Osteoblast (primary cell): ENCODE measurements at regions not wholly inside any gene's neighbourhood (a gene's known extent, or its start where the extent isn't known, plus 50 kb on each side); places are given as distances from the start of the nearest gene placed in this dataset.

Experiments used
- DNase-seq: peaks from one replicate; pipeline ENCODE4 v3.0.0; 2011; ENCODE audit warnings: low spot score, mixed read lengths; ENCODE audit not compliant: insufficient read length; ENCODE audit errors: missing footprints
- H2AFZ ChIP-seq: 2 replicates; pipeline ENCODE4 v1.6.0; 2011; ENCODE audit warnings: mild to moderate bottlenecking, low read length
- H3K27ac ChIP-seq: 2 replicates; pipeline ENCODE4 v1.5.1; 2011; ENCODE audit warnings: mild to moderate bottlenecking, low read depth, low read length, moderate library complexity
- H3K27me3 ChIP-seq: 2 replicates; pipeline ENCODE4 v1.6.0; 2012; ENCODE audit warnings: mild to moderate bottlenecking, control low read depth, inconsistent platforms, low read length, moderate library complexity; ENCODE audit not compliant: insufficient read depth
- H3K36me3 ChIP-seq: 2 replicates; pipeline ENCODE4 v1.5.1; 2011; ENCODE audit warnings: mild to moderate bottlenecking, low read length, control low read depth, moderate library complexity; ENCODE audit not compliant: insufficient read depth
- H3K4me1 ChIP-seq: 2 replicates; pipeline ENCODE4 v1.5.1; 2011; ENCODE audit warnings: mild to moderate bottlenecking, low read length, control low read depth, moderate library complexity; ENCODE audit not compliant: insufficient read depth
- H3K4me2 ChIP-seq: 2 replicates; pipeline ENCODE4 v1.6.0; 2011; ENCODE audit warnings: mild to moderate bottlenecking, low read length; ENCODE audit not compliant: insufficient read depth
- H3K4me3 ChIP-seq: fragments of 200-600 bp; sonication (generic); 3 replicates; pipeline ENCODE4 v1.5.1; 2012; ENCODE audit warnings: mild to moderate bottlenecking, low read length, inconsistent platforms; ENCODE audit not compliant: insufficient read depth
- H3K79me2 ChIP-seq: 2 replicates; pipeline ENCODE4 v1.6.0; 2012; ENCODE audit warnings: mild to moderate bottlenecking, low read length, control low read depth, inconsistent platforms; ENCODE audit not compliant: insufficient read depth
- H3K9me3 ChIP-seq: 2 replicates; pipeline ENCODE4 v1.5.1; 2011; ENCODE audit warnings: low read depth, low read length, control low read depth
- H4K20me1 ChIP-seq: 2 replicates; pipeline ENCODE4 v1.6.0; 2012; ENCODE audit warnings: mild to moderate bottlenecking, low read length, control low read depth; ENCODE audit not compliant: insufficient read depth
- CTCF ChIP-seq: IDR thresholded peaks from 2 replicates; pipeline ENCODE4 v1.5.1; 2011; ENCODE audit warnings: mild to moderate bottlenecking, low read depth, low read length, moderate library complexity; ENCODE audit errors: extremely low read depth

DNA sequence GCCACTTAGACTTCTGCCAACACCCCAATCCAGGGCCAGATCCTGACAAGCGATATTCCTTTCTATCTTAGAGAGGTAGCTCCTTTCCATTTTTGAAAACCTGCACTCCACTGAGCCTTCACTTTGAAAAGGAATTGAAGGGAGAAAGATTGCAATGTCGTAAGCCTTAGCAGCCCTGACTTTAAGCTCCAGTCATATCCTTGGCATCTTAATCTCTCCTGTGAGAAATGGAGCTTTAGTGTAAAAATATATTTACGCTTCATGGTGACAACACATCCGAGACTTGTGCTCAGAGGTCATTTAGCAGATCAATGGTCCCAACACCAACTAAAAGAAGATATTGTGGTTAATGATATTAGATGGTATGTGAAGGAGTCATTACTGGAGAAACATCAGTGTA is 235.8 kb upstream of the MEX3C start:
- Histone ChIP-seq H4K20me1 (no peaks in the 10 kb centered on the region), H3K4me3 (no peak overlapping the region), H3K79me2 (no peaks in the 10 kb centered on the region), H3K36me3 (no peaks in the 10 kb centered on the region), H3K4me2 (no peak overlapping the region), H3K9me3 (peaks cover 5% of the 10 kb centered on the region), H2AFZ (no peak overlapping the region), H3K4me1 (no peaks in the 10 kb centered on the region), H3K27me3 (no peaks in the 10 kb centered on the region), H3K27ac (no peak overlapping the region)
- DNase-seq: no peak
- TF ChIP-seq CTCF: no peak

DNA sequence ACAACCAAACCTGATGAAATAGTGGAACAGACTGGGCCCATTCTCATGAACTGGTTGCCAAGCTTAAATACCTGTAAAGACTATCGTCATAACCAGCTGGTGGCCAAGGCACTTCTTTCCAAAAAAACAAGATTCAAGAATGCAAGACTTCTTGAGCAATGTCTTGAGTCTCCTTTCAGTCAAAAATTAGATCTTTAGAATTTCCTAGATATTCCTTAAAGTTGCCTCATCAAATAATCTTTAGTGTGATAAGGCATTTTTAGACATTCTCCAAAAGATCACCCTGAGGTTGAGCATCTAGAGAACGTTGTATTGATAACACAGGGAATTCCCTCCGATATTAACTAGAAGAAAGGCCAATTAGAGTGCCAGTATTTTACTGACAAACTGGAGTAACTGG is 236.4 kb upstream of the MEX3C start:
- DNase-seq: no peak
- H3K79me2 ChIP-seq: no peaks in the 10 kb centered on the region
- peaks cover 5% of the 10 kb centered on the region for H3K9me3 ChIP-seq
- no peaks in the 10 kb centered on the region for H3K36me3 ChIP-seq
- no peaks in the 10 kb centered on the region for H3K27me3 ChIP-seq
- TF ChIP-seq CTCF: no peak
- no peak overlapping the region for H3K27ac ChIP-seq
- no peaks in the 10 kb centered on the region for H3K4me1 ChIP-seq
- no peak overlapping the region for H3K4me3 ChIP-seq
- H3K4me2 ChIP-seq: no peak overlapping the region
- H4K20me1 ChIP-seq: no peaks in the 10 kb centered on the region
- no peak overlapping the region for H2AFZ ChIP-seq

DNA sequence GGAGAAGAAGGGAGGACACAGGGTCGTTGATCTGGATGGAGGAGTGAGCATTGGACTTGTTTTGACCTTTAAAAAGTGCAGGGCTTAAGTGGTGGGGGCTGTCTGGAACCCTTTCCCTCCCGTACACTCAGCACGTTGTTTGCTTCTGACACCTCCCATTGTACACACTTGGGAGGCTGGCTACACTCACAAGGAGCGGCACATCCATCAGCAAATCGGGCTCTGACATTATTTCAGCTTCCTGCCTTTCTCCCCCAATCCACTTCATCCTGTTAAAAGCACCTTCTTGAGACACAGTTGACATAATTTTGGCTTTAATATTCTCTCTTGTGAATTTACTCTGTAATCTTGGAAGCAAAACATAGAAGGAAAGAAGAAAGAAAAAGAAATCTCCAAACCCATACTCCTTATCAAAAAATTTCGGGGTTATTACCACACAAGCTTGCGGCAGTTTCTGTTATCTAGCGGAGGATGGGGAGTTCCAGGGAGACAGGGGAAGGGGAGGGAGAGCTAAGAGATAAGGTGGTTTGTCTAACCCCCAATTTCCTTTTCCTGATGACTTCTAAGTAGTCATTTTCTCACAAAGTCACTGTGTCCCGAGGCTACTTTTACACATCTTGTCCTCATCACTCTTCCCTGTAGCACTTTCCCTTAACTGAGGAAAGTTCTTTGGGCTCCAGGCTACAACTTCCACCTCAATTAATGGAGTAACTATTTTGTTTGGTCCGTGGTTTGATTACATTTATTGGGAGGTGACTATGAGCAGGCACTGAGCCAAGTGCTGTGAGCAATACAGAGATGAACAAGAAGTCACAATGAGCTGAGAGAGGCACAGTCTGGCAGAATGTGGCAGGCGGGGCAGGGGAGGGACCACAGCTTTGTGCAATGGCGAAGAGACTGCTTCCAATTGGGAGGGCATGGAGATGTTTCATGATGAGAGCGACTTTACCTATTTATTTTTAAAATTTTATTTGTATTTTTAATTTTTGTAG is 240.1 kb upstream of the MEX3C start:
- no peak for TF ChIP-seq CTCF

GRCh38 chr18:51438797-51439350 is 241.4 kb upstream of the MEX3C start:
- no peak for DNase-seq
- Histone ChIP-seq H2AFZ (no peak overlapping the region), H3K4me2 (no peak overlapping the region), H3K4me3 (no peak overlapping the region), H4K20me1 (no peaks in the 10 kb centered on the region), H3K27ac (no peak overlapping the region), H3K36me3 (no peaks in the 10 kb centered on the region), H3K4me1 (no peaks in the 10 kb centered on the region), H3K9me3 (no peaks in the 10 kb centered on the region), H3K79me2 (no peaks in the 10 kb centered on the region), H3K27me3 (no peaks in the 10 kb centered on the region)
- no peak for TF ChIP-seq CTCF

More for the DNA sequence above, 240.1 kb upstream of the MEX3C start:
- no peak overlapping the region for H3K27ac ChIP-seq
- peaks cover 2% of the 10 kb centered on the region for H3K9me3 ChIP-seq
- no peaks in the 10 kb centered on the region for H3K79me2 ChIP-seq
- no peaks in the 10 kb centered on the region for H3K4me1 ChIP-seq
- no peaks in the 10 kb centered on the region for H3K36me3 ChIP-seq
- no peak overlapping the region for H2AFZ ChIP-seq
- no peak overlapping the region for H3K4me3 ChIP-seq
- DNase-seq: no peak
- H4K20me1 ChIP-seq: no peaks in the 10 kb centered on the region
- H3K27me3 ChIP-seq: no peaks in the 10 kb centered on the region
- no peak overlapping the region for H3K4me2 ChIP-seq
